NCI-H345 (cell line): ENCODE measurements at regions not wholly inside any gene's neighbourhood (a gene's known extent, or its start where the extent isn't known, plus 50 kb on each side); places are given as distances from the start of the nearest gene placed in this dataset.

Experiments
- DNase-seq: peaks from one replicate; lab custom pipeline; 2025; lab: John Stamatoyannopoulos, UW

- no peak for DNase-seq
These were observed 59.9 kb downstream of the BMP4 start for GRCh38 chr14:53896726-53897125.

DNA sequence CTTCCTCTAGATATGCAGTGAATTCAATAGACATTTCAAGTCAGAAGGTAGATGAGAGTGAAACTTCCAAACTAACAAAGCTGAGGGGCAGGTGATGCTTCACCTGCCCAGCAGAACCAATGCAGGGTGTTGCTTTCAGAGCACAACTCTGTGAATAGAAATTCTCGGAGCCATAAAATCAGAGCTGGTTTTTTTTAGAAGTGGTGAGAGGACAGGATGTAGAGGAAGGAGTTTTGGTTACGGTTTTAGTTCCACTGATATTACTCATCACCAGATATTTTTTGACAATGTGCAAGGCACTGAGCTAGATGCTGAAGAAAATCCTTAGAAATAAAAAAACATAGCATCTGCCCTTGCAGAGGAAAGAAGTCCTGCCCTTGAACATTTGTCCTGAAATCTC is 62.2 kb downstream of the BMP4 start:
- DNase-seq = no peak

GRCh38 chr14:53893374-53893773 is 63.3 kb downstream of the BMP4 start:
- DNase-seq = no peak

GRCh38 chr14:53890611-53891101 is 66.0 kb downstream of the BMP4 start:
- DNase-seq = no peak

GRCh38 chr14:53888535-53889386 is 67.9 kb downstream of the BMP4 start:
- DNase-seq = no peak

- no peak for DNase-seq
These were observed 71.4 kb downstream of the BMP4 start for GRCh38 chr14:53885136-53885640.

GRCh38 chr14:53884601-53885000 is 72.0 kb downstream of the BMP4 start:
- DNase-seq = peak; percentile 8

GRCh38 chr14:53883739-53884138 is 72.9 kb downstream of the BMP4 start:
- DNase-seq = no peak

- no peak for DNase-seq
These were observed 73.9 kb downstream of the BMP4 start for GRCh38 chr14:53882684-53883083.

- no peak for DNase-seq
These were observed 74.7 kb downstream of the BMP4 start for GRCh38 chr14:53881921-53882320.

DNA sequence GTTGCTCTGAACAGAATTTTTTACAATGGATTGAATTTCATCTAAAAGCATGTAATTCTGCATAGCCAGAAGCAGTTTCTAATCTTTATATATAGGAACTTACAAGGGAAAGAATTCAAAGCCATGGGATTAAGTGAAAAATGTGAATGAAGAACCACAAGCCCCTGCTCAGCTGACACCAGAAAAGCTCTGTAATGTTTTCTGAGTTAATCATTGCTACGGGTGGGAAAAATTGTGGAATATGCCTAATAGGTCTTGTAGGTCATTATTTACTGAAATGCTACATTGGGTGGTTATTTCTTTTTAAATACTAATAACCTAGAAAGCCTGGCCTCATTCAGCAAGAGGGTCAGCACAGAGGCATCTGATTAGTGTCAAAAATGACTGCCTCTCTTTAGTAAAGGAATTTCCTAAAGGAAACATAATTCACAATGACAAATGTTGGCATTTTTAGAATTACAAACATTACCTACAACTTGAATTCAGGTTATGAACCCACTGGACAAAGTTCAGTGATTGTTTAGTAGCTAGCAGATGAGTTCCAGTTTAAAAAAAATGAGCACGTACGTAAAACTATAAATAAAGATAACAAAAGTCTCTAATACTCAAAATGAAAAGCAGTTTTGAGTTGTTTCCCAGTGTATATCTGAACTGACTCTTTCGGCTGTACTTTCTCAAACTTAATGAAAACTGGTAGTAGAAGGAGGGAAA is 75.3 kb downstream of the BMP4 start:
- no peak for DNase-seq

DNA sequence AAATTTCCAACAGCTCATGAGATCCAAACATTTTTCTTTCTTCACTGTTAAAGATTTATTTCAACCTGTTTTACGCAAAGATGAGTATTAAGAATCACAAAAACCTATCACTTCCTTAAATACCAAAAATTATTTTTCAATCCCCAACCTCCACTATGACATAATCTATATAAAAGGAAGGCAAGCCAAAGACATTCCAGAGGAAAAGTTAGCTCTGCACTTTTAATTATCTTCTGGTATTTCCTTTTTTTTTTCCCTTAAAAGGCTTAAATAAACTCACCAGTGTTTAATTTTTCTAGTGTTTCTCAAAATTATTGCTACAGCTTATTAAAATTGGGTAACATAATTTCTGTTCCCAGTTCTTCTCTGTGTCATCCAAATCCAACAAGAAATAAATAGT is 75.9 kb downstream of the BMP4 start:
- DNase-seq = no peak

- no peak for DNase-seq
These were observed 76.9 kb downstream of the BMP4 start for GRCh38 chr14:53879747-53880146.

DNA sequence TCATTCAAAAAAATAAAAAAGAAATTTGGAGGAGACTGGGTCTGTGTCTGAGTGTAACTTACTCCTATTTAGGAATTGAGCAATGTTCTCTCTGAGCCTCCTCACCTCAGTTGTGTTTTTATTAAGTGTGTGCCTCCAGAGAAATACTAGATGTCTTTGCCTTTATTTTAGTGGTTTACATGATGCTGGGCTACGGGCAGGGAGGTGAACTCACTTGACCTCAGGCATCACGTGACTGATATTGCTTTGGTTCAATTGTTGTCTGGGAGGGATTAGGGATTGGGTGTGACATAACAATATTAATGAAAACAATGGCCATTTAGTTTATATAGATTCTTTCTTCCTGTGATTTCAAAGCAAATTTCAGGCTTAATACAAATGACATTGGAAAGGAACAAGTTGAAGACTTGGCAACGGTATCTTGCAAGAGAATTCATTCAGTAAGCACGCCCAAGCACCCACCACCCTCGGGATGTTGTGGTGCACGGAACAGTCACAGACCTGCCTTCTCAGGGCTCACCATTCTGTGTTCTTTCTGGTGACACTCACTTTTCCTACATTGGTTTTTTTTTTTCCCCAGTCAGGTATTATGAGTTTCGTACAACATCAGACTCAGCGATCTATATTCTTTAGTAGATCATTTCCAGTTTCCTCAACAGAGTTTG is 77.5 kb downstream of the BMP4 start:
- no peak for DNase-seq

- no peak for DNase-seq
These were observed 81.2 kb downstream of the BMP4 start for GRCh38 chr14:53875324-53875897.

- no peak for DNase-seq
These were observed 81.9 kb downstream of the BMP4 start for GRCh38 chr14:53874704-53875103.

- no peak for DNase-seq
These were observed 83.9 kb downstream of the BMP4 start for GRCh38 chr14:53872681-53873089.

- DNase-seq = no peak
These were observed 84.7 kb downstream of the BMP4 start for GRCh38 chr14:53871951-53872350.

DNA sequence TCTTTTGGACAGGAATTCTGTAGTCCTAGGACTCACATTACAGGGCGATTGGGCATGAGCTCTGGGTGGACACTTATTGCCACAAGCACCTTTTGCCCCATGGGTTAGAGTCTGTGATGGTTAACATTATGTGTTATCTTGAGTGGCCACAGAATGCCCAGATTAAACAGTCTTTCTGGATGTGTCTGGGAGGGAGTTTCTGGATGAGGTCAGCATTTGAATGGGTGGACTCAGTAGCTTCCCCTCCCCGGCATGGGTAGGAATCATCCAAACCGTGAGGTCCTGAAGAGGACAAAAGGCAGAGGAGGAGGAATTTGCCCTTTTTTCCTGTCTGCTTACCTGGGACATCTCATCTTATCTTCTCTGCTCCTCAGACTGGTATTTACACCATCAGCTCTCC is 85.6 kb downstream of the BMP4 start:
- no peak for DNase-seq

GRCh38 chr14:53865711-53866110 is 90.9 kb downstream of the BMP4 start:
- DNase-seq = no peak

- no peak for DNase-seq
These were observed 94.8 kb downstream of the BMP4 start for GRCh38 chr14:53861781-53862180.

GRCh38 chr14:53858345-53858684 is 98.3 kb downstream of the BMP4 start:
- no peak for DNase-seq
